GM23248 (cell line): ENCODE measurements at regions not wholly inside any gene's neighbourhood (a gene's known extent, or its start where the extent isn't known, plus 50 kb on each side); places are given as distances from the start of the nearest gene placed in this dataset.

Experiments used
- EZH2 ChIP-seq: fragments of 200-600 bp; sonication (generic); IDR thresholded peaks from 2 replicates; pipeline ENCODE4 v1.6.1; 2018; ENCODE audit warnings: antibody characterized with exemption, mild to moderate bottlenecking; ENCODE audit not compliant: insufficient read depth, poor library complexity, severe bottlenecking
- EZH2phosphoT487 ChIP-seq: fragments of 200-600 bp; sonication (generic); IDR thresholded peaks from 2 replicates; pipeline ENCODE4 v1.6.1; 2018; ENCODE audit warnings: antibody characterized with exemption, moderate library complexity, mild to moderate bottlenecking, low read depth; ENCODE audit not compliant: insufficient read depth

DNA sequence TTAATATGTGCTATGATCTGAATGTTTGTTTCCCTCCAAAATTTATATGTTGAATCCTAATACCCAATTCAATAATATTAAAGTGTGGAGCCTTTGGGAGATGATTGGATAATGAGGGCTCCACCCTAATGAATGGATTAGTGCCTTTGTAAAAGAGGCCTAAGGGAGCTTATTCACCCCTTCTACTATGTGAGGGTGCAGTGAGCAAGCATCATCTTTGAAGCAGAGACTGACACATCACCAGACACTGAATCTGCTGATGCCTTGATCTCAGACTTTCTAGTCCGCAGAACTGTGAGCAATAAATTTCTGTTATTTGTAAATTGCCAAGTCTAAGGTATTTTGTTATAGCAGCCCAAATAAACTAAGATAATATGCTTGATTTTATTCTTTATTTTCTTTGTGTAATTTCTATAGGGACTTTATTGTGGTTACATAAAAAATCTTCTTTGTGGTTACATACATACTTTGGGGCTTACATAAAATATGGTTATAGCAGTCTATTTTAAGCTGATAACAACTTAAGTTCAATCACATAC is 131.1 kb upstream of the SLC38A2 start:
- no peak for TF ChIP-seq EZH2phosphoT487
- no peak for TF ChIP-seq EZH2
